GM23338 (cell line): ENCODE measurements at regions not wholly inside any gene's neighbourhood (a gene's known extent, or its start where the extent isn't known, plus 50 kb on each side); places are given as distances from the start of the nearest gene placed in this dataset.

Experiments
- ATAC-seq: fragments of 200-7000 bp; cut with Tn5 transposase; 3 replicates; pipeline ENCODE4 v1.9.1; 2020
- DNase-seq: peaks from one replicate; pipeline ENCODE4 v3.0.0-alpha.2; 2015; ENCODE audit warnings: low spot score
- H2AFZ ChIP-seq: fragments of 200-600 bp; sonication (generic); 2 replicates; pipeline ENCODE4 v1.8.0; 2016; ENCODE audit warnings: antibody characterized with exemption, mild to moderate bottlenecking, moderate library complexity
- H3F3A ChIP-seq: fragments of 200-600 bp; sonication (generic); replicated peaks from 2 replicates; pipeline ENCODE4 v1.8.0; 2017; ENCODE audit warnings: antibody characterized with exemption, mixed run types, low read depth
- H3K27ac ChIP-seq: fragments of 200-600 bp; sonication (generic); 2 replicates; pipeline ENCODE4 v1.6.1; 2016; ENCODE audit warnings: low read depth
- H3K27me3 ChIP-seq: fragments of 200-600 bp; sonication (generic); 2 replicates; pipeline ENCODE4 v1.8.0; 2016; ENCODE audit warnings: mild to moderate bottlenecking, mixed run types, moderate library complexity; ENCODE audit not compliant: insufficient read depth
- H3K36me3 ChIP-seq: fragments of 200-600 bp; sonication (generic); 2 replicates; pipeline ENCODE4 v1.8.0; 2016; ENCODE audit warnings: mild to moderate bottlenecking; ENCODE audit not compliant: insufficient read depth
- H3K4me1 ChIP-seq: fragments of 200-600 bp; sonication (generic); 2 replicates; pipeline ENCODE4 v1.8.0; 2016; ENCODE audit warnings: mild to moderate bottlenecking, moderate library complexity; ENCODE audit not compliant: insufficient read depth
- H3K4me2 ChIP-seq: fragments of 200-600 bp; sonication (generic); 2 replicates; pipeline ENCODE4 v1.7.1; 2017; ENCODE audit warnings: mixed run types
- H3K4me3 ChIP-seq: fragments of 200-600 bp; sonication (generic); 2 replicates; pipeline ENCODE4 v1.6.1; 2016; ENCODE audit warnings: mixed run types
- H3K79me2 ChIP-seq: fragments of 200-600 bp; sonication (generic); replicated peaks from 2 replicates; pipeline ENCODE4 v1.8.0; 2017; ENCODE audit warnings: mild to moderate bottlenecking; ENCODE audit not compliant: insufficient read depth
- H3K9me2 ChIP-seq: fragments of 200-600 bp; sonication (generic); 2 replicates; pipeline ENCODE4 v1.8.0; 2017; ENCODE audit not compliant: insufficient read depth
- H4K20me1 ChIP-seq: fragments of 200-600 bp; sonication (generic); replicated peaks from 2 replicates; pipeline ENCODE4 v1.8.0; 2017; ENCODE audit warnings: mild to moderate bottlenecking; ENCODE audit not compliant: insufficient read depth
- H3K27ac Mint-ChIP-seq: 2 replicates; pipeline ENCODE4 v1.8.0; 2020; ENCODE audit warnings: inconsistent platforms, mild to moderate bottlenecking, moderate library complexity, mixed read lengths
- H3K27me3 Mint-ChIP-seq: 3 replicates; pipeline ENCODE4 v1.8.0; 2022; ENCODE audit warnings: low read depth, mild to moderate bottlenecking, moderate library complexity, mixed read lengths, inconsistent platforms; ENCODE audit not compliant: insufficient read depth, poor library complexity
- H3K36me3 Mint-ChIP-seq: 3 replicates; pipeline ENCODE4 v1.8.0; 2021; ENCODE audit warnings: low read depth, mild to moderate bottlenecking, inconsistent platforms, moderate library complexity, mixed read lengths
- H3K4me1 Mint-ChIP-seq: 3 replicates; pipeline ENCODE4 v1.8.0; 2020; ENCODE audit warnings: mild to moderate bottlenecking, inconsistent platforms, mixed read lengths
- H3K4me3 Mint-ChIP-seq: 3 replicates; pipeline ENCODE4 v1.8.0; 2021; ENCODE audit warnings: moderate library complexity, mild to moderate bottlenecking, inconsistent platforms, mixed read lengths
- H3K9me3 Mint-ChIP-seq: 3 replicates; pipeline ENCODE4 v1.8.0; 2020; ENCODE audit warnings: moderate library complexity, mild to moderate bottlenecking, inconsistent platforms, mixed read lengths
- CREB1 ChIP-seq: fragments of 250-450 bp; sonication (Bioruptor Pico); IDR thresholded peaks from 2 replicates; pipeline ENCODE4 v1.5.0; 2020; ENCODE audit warnings: low read depth, mild to moderate bottlenecking, moderate library complexity
- ETS1 ChIP-seq: IDR thresholded peaks from 2 replicates; pipeline ENCODE4 v1.6.1; 2016; ENCODE audit warnings: antibody characterized with exemption
- EZH2 ChIP-seq: fragments of 200-600 bp; sonication (generic); IDR thresholded peaks from one replicate; pipeline ENCODE4 v1.8.0; 2017; ENCODE audit warnings: antibody characterized with exemption, mild to moderate bottlenecking, low read depth; ENCODE audit not compliant: unreplicated experiment
- JUNB ChIP-seq: IDR thresholded peaks from one replicate; pipeline ENCODE4 v1.6.1; 2016; ENCODE audit warnings: antibody characterized with exemption; ENCODE audit not compliant: unreplicated experiment
- NANOG ChIP-seq: IDR thresholded peaks from 2 replicates; pipeline ENCODE4 v1.6.1; 2016; ENCODE audit warnings: antibody characterized with exemption, borderline replicate concordance
- REST ChIP-seq: IDR thresholded peaks from one replicate; pipeline ENCODE4 v1.6.1; 2018; ENCODE audit warnings: antibody characterized with exemption; ENCODE audit not compliant: unreplicated experiment
- STAT1 ChIP-seq: IDR thresholded peaks from one replicate; pipeline ENCODE4 v1.6.1; 2016; ENCODE audit warnings: antibody characterized with exemption; ENCODE audit not compliant: unreplicated experiment
- ZNF114 ChIP-seq: fragments of 250-450 bp; sonication (Bioruptor Pico); IDR thresholded peaks from 2 replicates; pipeline ENCODE4 v1.5.0; 2020; ENCODE audit warnings: mild to moderate bottlenecking, moderate library complexity
- ZNF331 ChIP-seq: fragments of 250-450 bp; sonication (Bioruptor Pico); IDR thresholded peaks from 2 replicates; pipeline ENCODE4 v1.5.0; 2020; ENCODE audit warnings: low read depth, mild to moderate bottlenecking, moderate library complexity
- TF ChIP-seq, protein P1 (sequence below), 2 experiments: fragments of 200-600 bp in 1 of 2; sonication (generic) in 1 of 2; conservative IDR thresholded peaks; 2 replicates each; pipeline versions ENCODE4 v1.5.1 to v1.6.1; 2016 to 2017; ENCODE audit warnings: antibody characterized with exemption in 2 of 2, low read depth in 2 of 2, mild to moderate bottlenecking in 2 of 2, moderate library complexity in 1 of 2

DNA sequence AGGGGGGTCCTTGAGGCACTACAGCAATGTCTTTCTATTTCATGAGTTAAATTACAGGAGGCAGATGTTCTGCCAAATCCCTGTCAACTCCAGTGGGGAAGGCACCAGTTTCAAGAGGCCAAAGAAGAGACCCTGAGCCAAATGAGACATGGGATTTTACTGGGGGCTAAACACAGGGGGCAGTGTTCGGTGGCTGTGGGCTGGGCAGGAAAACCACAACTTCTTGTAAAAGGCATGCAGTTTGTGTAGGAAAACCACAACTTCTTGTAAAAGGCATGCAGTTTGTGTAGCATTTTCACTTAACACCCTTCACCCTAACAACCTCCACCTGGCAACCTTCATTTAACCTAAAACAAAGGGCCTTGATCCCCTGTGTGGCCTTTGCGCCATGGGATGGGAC is 61.0 kb downstream of the POLR2M start:
- Histone ChIP-seq H3K79me2 (no peaks in the 10 kb centered on the region), H3K36me3 (no peaks in the 10 kb centered on the region), H3K4me1 (no peaks in the 10 kb centered on the region), H3K27me3 (no peaks in the 10 kb centered on the region), H3K4me3 (no peak overlapping the region), H2AFZ (no peak overlapping the region), H4K20me1 (no peaks in the 10 kb centered on the region), H3K9me2 (no peaks in the 10 kb centered on the region), H3K4me2 (no peak overlapping the region), H3F3A (no peaks in the 10 kb centered on the region), H3K27ac (no peak overlapping the region)
- Mint-ChIP-seq H3K36me3 (no peaks in the 10 kb centered on the region), H3K27me3 (peaks cover 7% of the 10 kb centered on the region), H3K9me3 (no peaks in the 10 kb centered on the region), H3K4me1 (peaks cover 4% of the 10 kb centered on the region), H3K4me3 (no peak overlapping the region), H3K27ac (no peak overlapping the region)
- TF ChIP-seq, protein P1, sequence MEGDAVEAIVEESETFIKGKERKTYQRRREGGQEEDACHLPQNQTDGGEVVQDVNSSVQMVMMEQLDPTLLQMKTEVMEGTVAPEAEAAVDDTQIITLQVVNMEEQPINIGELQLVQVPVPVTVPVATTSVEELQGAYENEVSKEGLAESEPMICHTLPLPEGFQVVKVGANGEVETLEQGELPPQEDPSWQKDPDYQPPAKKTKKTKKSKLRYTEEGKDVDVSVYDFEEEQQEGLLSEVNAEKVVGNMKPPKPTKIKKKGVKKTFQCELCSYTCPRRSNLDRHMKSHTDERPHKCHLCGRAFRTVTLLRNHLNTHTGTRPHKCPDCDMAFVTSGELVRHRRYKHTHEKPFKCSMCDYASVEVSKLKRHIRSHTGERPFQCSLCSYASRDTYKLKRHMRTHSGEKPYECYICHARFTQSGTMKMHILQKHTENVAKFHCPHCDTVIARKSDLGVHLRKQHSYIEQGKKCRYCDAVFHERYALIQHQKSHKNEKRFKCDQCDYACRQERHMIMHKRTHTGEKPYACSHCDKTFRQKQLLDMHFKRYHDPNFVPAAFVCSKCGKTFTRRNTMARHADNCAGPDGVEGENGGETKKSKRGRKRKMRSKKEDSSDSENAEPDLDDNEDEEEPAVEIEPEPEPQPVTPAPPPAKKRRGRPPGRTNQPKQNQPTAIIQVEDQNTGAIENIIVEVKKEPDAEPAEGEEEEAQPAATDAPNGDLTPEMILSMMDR (conservative IDR thresholded peaks at IDR 0.05; ENCODE audit: low read depth in 2 of 2): no peak; a peak in 1 of 4 replicates
- TF ChIP-seq JUNB (no peak), CREB1 (CRISPR knock-in tag) (no peak), ETS1 (no peak), NANOG (no peak)
- DNase-seq: no peak
- ATAC-seq: no peak

GRCh38 chr15:57769266-57769665 is 62.8 kb downstream of the POLR2M start:
- H3K79me2 ChIP-seq: no peaks in the 10 kb centered on the region
- H3K27me3 Mint-ChIP-seq: peaks cover 4% of the 10 kb centered on the region
- H3K27me3 ChIP-seq: no peaks in the 10 kb centered on the region
- no peaks in the 10 kb centered on the region for H4K20me1 ChIP-seq
- H3K4me1 ChIP-seq: peaks cover 5% of the 10 kb centered on the region; the same call in 1 of the 2 replicates
- H3F3A ChIP-seq: no peaks in the 10 kb centered on the region
- H3K27ac Mint-ChIP-seq: no peak overlapping the region
- H3K4me1 Mint-ChIP-seq: peaks cover 10% of the 10 kb centered on the region
- ATAC-seq (no peak), DNase-seq (no peak)
- H3K36me3 ChIP-seq: no peaks in the 10 kb centered on the region
- 0 out of 2 replicates have a peak, but pooled peaks cover 5% of the 10 kb centered on the region for H3K9me2 ChIP-seq
- H3K27ac ChIP-seq: no peak overlapping the region
- H3K4me2 ChIP-seq: no peak overlapping the region
- no peaks in the 10 kb centered on the region for H3K36me3 Mint-ChIP-seq
- no peaks in the 10 kb centered on the region for H3K9me3 Mint-ChIP-seq
- no peak overlapping the region for H3K4me3 Mint-ChIP-seq
- peak overlapping the region; percentile 72 for H2AFZ ChIP-seq
- no peak overlapping the region for H3K4me3 ChIP-seq
- TF ChIP-seq ETS1 (no peak), STAT1 (no peak), CREB1 (CRISPR knock-in tag) (no peak), ZNF114 (CRISPR knock-in tag) (no peak), REST (no peak), NANOG (no peak), EZH2 (no peak), JUNB (no peak), ZNF331 (CRISPR knock-in tag) (no peak)
- TF ChIP-seq, protein P1 (conservative IDR thresholded peaks at IDR 0.05; ENCODE audit: low read depth in 2 of 2): no peak
